ENCODE measurements at regions not wholly inside any gene's neighbourhood (a gene's known extent, or its start where the extent isn't known, plus 50 kb on each side); places are given as distances from the start of the nearest gene placed in this dataset.

GRCh38 chr3:188954590-188955208 lies 217.1 kb upstream of the TPRG1 start (continued):
- TF ChIP-seq, protein P1, sequence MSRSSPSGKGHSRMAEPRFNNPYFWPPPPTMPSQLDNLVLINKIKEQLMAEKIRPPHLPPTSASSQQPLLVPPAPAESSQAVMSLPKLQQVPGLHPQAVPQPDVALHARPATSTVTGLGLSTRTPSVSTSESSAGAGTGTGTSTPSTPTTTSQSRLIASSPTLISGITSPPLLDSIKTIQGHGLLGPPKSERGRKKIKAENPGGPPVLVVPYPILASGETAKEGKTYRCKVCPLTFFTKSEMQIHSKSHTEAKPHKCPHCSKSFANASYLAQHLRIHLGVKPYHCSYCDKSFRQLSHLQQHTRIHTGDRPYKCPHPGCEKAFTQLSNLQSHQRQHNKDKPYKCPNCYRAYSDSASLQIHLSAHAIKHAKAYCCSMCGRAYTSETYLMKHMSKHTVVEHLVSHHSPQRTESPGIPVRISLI (CRISPR knock-in tag; IDR thresholded peaks at IDR 0.05; ENCODE audit: borderline replicate concordance), result no peak
- TF ChIP-seq SMYD3 (CRISPR knock-in tag; IDR thresholded peaks at IDR 0.05) (peak; percentile 35; the same call in 1 of the 2 replicates), NCOR1 (IDR thresholded peaks at IDR 0.05; ENCODE audit: borderline replicate concordance, low read length) (no peak), YY1 (IDR thresholded peaks at IDR 0.05; ENCODE audit: insufficient read depth, insufficient replicate concordance, low read depth, low read length) (peak; percentile 92), HMGA1 (CRISPR knock-in tag; conservative IDR thresholded peaks at IDR 0.05) (no peak), MXI1 (IDR thresholded peaks at IDR 0.05; ENCODE audit: borderline replicate concordance, low read depth, low read length) (no peak), ZFX (CRISPR knock-in tag; IDR thresholded peaks at IDR 0.05; ENCODE audit: low read depth) (no peak), ETS1 (CRISPR knock-in tag; IDR thresholded peaks at IDR 0.05) (no peak), ZNF790 (CRISPR knock-in tag; IDR thresholded peaks at IDR 0.05; ENCODE audit: borderline replicate concordance) (no peak), ZMAT3 (CRISPR knock-in tag; conservative IDR thresholded peaks at IDR 0.05) (no peak), ZNF468 (CRISPR knock-in tag; IDR thresholded peaks at IDR 0.05) (no peak), ZNF777 (CRISPR knock-in tag; IDR thresholded peaks at IDR 0.05) (no peak), SMAD1 (CRISPR knock-in tag; IDR thresholded peaks at IDR 0.05; ENCODE audit: borderline replicate concordance, low read depth) (no peak), DMTF1 (CRISPR knock-in tag; IDR thresholded peaks at IDR 0.05) (no peak), TERF1 (CRISPR knock-in tag; IDR thresholded peaks at IDR 0.05) (no peak), ZNF432 (CRISPR knock-in tag; IDR thresholded peaks at IDR 0.05; ENCODE audit: borderline replicate concordance) (no peak), TEAD2 (CRISPR knock-in tag; IDR thresholded peaks at IDR 0.05) (no peak), ZSCAN22 (CRISPR knock-in tag; IDR thresholded peaks at IDR 0.05) (no peak), ZNF780A (CRISPR knock-in tag; IDR thresholded peaks at IDR 0.05) (no peak), ZNF101 (CRISPR knock-in tag; IDR thresholded peaks at IDR 0.05; ENCODE audit: borderline replicate concordance, low read depth) (no peak)
- TF ChIP-seq, protein P2, sequence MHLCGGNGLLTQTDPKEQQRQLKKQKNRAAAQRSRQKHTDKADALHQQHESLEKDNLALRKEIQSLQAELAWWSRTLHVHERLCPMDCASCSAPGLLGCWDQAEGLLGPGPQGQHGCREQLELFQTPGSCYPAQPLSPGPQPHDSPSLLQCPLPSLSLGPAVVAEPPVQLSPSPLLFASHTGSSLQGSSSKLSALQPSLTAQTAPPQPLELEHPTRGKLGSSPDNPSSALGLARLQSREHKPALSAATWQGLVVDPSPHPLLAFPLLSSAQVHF (CRISPR knock-in tag; IDR thresholded peaks at IDR 0.05), result no peak
- TF ChIP-seq, protein P3, sequence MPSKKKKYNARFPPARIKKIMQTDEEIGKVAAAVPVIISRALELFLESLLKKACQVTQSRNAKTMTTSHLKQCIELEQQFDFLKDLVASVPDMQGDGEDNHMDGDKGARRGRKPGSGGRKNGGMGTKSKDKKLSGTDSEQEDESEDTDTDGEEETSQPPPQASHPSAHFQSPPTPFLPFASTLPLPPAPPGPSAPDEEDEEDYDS (CRISPR knock-in tag; IDR thresholded peaks at IDR 0.05), result no peak; the same call in 1 of the 2 replicates
